Mucosa of descending colon (tissue), 3 donors: ENCODE measurements at regions not wholly inside any gene's neighbourhood (a gene's known extent, or its start where the extent isn't known, plus 50 kb on each side); places are given as distances from the start of the nearest gene placed in this dataset.

ENCODE experiments used
- ATAC-seq: fragments of 200-7000 bp; cut with Tn5 transposase; one replicate; pipeline ENCODE4 v1.9.1; 2020; ENCODE audit warnings: mild to moderate bottlenecking, moderate library complexity
- DNase-seq, 3 donors: peaks; one replicate each; pipeline ENCODE4 v3.0.0-alpha.2; 2020
- H3K36me3 ChIP-seq: fragments of 200-600 bp; one replicate; pipeline ENCODE4 v1.8.0; 2021; ENCODE audit warnings: low read depth, mild to moderate bottlenecking
- H3K4me1 ChIP-seq: fragments of 200-600 bp; one replicate; pipeline ENCODE4 v1.8.0; 2021; ENCODE audit warnings: low read depth, mild to moderate bottlenecking
- H3K4me3 ChIP-seq: fragments of 200-600 bp; one replicate; pipeline ENCODE4 v1.8.0; 2021; ENCODE audit warnings: mild to moderate bottlenecking
- H3K9me3 ChIP-seq: fragments of 200-600 bp; one replicate; pipeline ENCODE4 v1.8.0; 2021; ENCODE audit warnings: mild to moderate bottlenecking
- intact Hi-C, 2 donors: fragments of 100-400 bp; cut with DNase I in 1 of 2; cut with micrococcal nuclease in 1 of 2; formaldehyde crosslinking; loops; one replicate each; pipeline versions ENCODE4 v1.11.0 to v1.11.1; 2022; cut with DNase I, micrococcal nuclease
- TF ChIP-seq, protein P1 (sequence below): fragments of 200-600 bp; IDR thresholded peaks from one replicate; pipeline ENCODE4 v1.8.0; 2022; ENCODE audit warnings: antibody characterized with exemption, mild to moderate bottlenecking
- donor health status: DM: no; HTN: no; CAD: no; lungs with moderate emphysema.
- donor health status: DM: no; HTN: no; CAD: no.
- donor health status: DM: no; HTN: yes; CAD: no.

DNA sequence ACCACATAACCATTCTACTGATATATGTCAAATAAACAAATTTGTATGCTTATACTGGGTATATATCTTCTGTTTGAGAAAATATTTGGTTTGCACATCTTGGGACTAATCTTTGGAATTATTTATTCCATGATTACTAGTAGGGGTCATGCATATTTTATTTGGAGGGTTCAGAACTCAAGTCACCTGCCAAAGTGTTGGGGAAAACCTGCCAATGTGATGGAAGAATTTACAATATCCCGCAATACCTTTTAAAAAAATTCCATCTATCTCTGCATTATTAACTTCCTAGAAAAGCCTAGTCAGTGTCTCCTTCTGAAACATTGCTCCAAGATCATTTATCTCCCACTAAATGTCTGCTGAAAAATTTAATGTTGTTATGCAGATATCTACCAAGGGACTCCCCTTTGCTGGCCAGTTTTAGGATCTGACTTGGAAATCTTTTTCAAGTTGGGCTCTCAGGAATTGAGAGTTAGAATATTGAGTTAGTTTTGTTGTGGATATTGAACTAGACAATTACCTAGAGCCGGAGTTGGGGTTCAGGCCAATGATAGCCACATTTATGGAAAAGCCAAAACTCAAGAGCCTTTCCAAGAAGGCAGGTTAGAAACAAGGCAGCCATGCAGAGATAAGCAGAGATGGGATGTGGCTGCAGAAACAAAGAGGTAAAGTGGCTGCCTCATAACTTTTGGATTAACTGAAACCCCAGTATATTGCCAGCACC, 425.2 kb downstream of the ADAMTS20 start:
- no peaks in the 10 kb centered on the region for H3K36me3 ChIP-seq

DNA sequence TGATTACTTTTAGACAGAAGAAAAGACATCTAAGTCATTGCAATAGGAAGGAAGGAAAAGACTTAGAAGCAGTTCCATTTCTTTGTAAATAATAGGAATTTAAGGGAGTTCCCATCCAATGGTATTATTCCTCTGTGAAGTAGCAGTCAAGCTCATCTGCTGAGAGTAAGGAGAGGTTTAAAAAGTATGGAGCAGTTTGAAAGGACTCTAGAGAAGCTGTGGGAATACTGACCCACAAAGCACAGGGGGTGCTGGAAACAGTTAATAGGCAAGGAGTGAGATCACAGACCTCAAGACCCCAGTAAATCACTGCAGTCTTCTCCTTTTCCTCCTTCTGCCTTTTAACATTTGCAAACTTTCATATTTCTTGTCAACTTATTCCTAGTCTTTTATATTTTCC, 428.5 kb downstream of the ADAMTS20 start:
- ATAC-seq (no peak), DNase-seq (no peak)
- H3K9me3 ChIP-seq, result no peaks in the 10 kb centered on the region
- no peaks in the 10 kb centered on the region for H3K36me3 ChIP-seq
- H3K4me3 ChIP-seq, result no peak overlapping the region
- intact Hi-C loops, result no loop called here
- H3K4me1 ChIP-seq, result no peaks in the 10 kb centered on the region
- TF ChIP-seq, protein P1, sequence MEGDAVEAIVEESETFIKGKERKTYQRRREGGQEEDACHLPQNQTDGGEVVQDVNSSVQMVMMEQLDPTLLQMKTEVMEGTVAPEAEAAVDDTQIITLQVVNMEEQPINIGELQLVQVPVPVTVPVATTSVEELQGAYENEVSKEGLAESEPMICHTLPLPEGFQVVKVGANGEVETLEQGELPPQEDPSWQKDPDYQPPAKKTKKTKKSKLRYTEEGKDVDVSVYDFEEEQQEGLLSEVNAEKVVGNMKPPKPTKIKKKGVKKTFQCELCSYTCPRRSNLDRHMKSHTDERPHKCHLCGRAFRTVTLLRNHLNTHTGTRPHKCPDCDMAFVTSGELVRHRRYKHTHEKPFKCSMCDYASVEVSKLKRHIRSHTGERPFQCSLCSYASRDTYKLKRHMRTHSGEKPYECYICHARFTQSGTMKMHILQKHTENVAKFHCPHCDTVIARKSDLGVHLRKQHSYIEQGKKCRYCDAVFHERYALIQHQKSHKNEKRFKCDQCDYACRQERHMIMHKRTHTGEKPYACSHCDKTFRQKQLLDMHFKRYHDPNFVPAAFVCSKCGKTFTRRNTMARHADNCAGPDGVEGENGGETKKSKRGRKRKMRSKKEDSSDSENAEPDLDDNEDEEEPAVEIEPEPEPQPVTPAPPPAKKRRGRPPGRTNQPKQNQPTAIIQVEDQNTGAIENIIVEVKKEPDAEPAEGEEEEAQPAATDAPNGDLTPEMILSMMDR, result no peak

More for the DNA sequence above, 425.2 kb downstream of the ADAMTS20 start:
- no peaks in the 10 kb centered on the region for H3K4me1 ChIP-seq
- ATAC-seq, result no peak
- no peaks in the 10 kb centered on the region for H3K9me3 ChIP-seq
- no peak for DNase-seq
- TF ChIP-seq, protein P1, result no peak
- no peak overlapping the region for H3K4me3 ChIP-seq
- intact Hi-C loops, result no loop called here

DNA sequence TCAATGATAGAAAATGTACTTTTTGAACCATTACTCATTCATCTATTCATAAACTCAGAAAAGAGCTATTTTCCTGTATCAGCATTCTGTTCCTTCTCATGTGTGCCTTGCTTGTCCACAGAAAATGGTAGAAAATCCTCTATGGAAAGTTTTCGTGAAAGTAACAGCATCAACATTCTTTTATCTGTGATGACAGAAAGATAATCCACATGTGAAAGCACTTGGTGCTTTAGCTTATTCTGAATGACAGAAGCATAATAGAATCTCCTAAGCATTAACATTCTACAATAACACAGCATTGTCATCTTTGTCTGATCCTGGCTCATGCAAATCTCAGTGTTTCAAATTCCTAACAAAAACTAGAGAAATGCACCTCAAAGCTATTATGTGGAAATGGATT, 431.9 kb downstream of the ADAMTS20 start:
- ATAC-seq (no peak), DNase-seq (no peak)
- TF ChIP-seq, protein P1, result no peak
- Histone ChIP-seq H3K4me1 (no peaks in the 10 kb centered on the region), H3K4me3 (no peak overlapping the region), H3K9me3 (peaks cover 3% of the 10 kb centered on the region), H3K36me3 (no peaks in the 10 kb centered on the region)
- intact Hi-C loops, result no loop called here

DNA sequence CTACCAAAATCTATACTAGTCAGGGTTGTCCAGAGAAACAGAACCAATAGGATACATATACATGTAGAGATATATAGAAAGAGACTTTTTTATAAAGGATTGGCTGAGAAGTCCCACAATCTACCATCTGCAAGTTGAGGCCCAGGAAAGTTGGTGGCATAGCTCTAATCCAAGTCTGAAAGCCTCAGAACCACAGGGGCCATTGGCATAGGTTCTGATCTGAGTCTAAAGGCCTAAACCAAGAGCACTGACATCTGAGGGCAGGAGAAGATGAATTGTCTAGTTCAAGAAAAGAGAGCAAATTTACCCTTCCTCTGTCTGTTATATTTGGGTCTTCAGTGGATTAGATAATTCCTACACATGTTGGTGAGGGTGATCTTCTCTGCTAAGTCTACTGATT, 433.1 kb downstream of the ADAMTS20 start:
- no peak for ATAC-seq
- TF ChIP-seq, protein P1, result no peak
- intact Hi-C loops, result no loop called here
- Histone ChIP-seq H3K36me3 (no peaks in the 10 kb centered on the region), H3K9me3 (peaks cover 3% of the 10 kb centered on the region), H3K4me1 (no peaks in the 10 kb centered on the region), H3K4me3 (no peak overlapping the region)
- no peak for DNase-seq

DNA sequence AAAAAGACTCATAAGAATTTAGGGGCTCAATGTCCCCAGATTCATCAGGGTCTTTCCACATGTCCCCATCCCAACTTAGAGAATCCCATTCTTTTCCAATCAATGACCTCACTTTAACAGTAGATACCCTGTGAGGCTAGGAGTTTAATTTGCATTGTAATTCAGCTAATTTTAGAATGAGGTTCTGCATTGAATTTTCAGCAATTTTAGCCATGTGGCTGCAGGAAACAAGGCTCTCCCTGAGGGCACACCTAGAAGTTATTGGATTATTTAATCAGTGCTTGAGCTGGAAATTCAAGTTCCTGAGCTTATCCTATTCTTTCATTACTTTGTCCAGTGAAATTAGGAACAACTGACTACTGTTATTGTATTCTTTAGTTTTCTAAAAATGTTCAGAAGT, 433.8 kb downstream of the ADAMTS20 start:
- Histone ChIP-seq H3K4me3 (no peak overlapping the region), H3K9me3 (peaks cover 3% of the 10 kb centered on the region), H3K4me1 (no peaks in the 10 kb centered on the region), H3K36me3 (no peaks in the 10 kb centered on the region)
- intact Hi-C loops, result no loop called here
- ATAC-seq (no peak), DNase-seq (no peak)
- TF ChIP-seq, protein P1, result no peak
